Stomach (tissue), 4 donors: ENCODE measurements at regions not wholly inside any gene's neighbourhood (a gene's known extent, or its start where the extent isn't known, plus 50 kb on each side); places are given as distances from the start of the nearest gene placed in this dataset.

Experiments used
- CTCF ChIP-seq, 7 experiments: fragments of 450-650 bp in 4 of 7; fragments of 200-600 bp in 3 of 7; sonication (generic) in 3 of 7; IDR thresholded peaks; one replicate each; pipeline ENCODE4 v1.5.1; 2016 to 2019; ENCODE audit warnings: antibody characterized with exemption in 7 of 7, control low read depth in 2 of 7, mild to moderate bottlenecking in 1 of 7
- EP300 ChIP-seq: sonication (generic); formaldehyde crosslinking; IDR thresholded peaks from one replicate; pipeline ENCODE4 v1.6.1; 2017; ENCODE audit warnings: antibody characterized with exemption
- POLR2A ChIP-seq, 4 donors: fragments of 450-650 bp; IDR thresholded peaks; one replicate each; pipeline ENCODE4 v1.6.1; 2016; ENCODE audit warnings: antibody characterized with exemption in 4 of 4, control low read depth in 2 of 4, mild to moderate bottlenecking in 1 of 4, moderate library complexity in 1 of 4

- no peak for TF ChIP-seq POLR2A (IDR thresholded peaks at IDR 0.05)
- TF ChIP-seq EP300, result no peak
- no peak for TF ChIP-seq CTCF (IDR thresholded peaks at IDR 0.05)
Observed at GRCh38 chr5:135199919-135200318, 165.9 kb upstream of the PITX1 start.
